ENCODE measurements at regions not wholly inside any gene's neighbourhood (a gene's known extent, or its start where the extent isn't known, plus 50 kb on each side); places are given as distances from the start of the nearest gene placed in this dataset.

GRCh38 chr18:64720781-64721464 lies 572.0 kb upstream of the LINC00305 start:
- Histone ChIP-seq H2AFZ (ENCODE audit: low read depth, low read length) (no peak overlapping the region), H3K9ac (ENCODE audit: low read length) (no peak overlapping the region), H3K4me1 (ENCODE audit: low read length) (no peaks in the 10 kb centered on the region), H3K79me2 (ENCODE audit: low read length) (no peaks in the 10 kb centered on the region), H3K4me2 (ENCODE audit: low read length) (no peak overlapping the region), H3K27me3 (ENCODE audit: low read depth, low read length) (no peaks in the 10 kb centered on the region), H3K36me3 (replicated peaks; ENCODE audit: low read depth, low read length) (no peaks in the 10 kb centered on the region), H4K20me1 (ENCODE audit: insufficient read depth, low read length) (no peaks in the 10 kb centered on the region), H3K27ac (ENCODE audit: low read length) (no peak overlapping the region), H3K9me3 (ENCODE audit: insufficient read depth, low read length) (no peaks in the 10 kb centered on the region), H3K4me3 (ENCODE audit: low read length) (no peak overlapping the region)
- TF ChIP-seq CTCF (IDR thresholded peaks at IDR 0.05; ENCODE audit: low read depth, low read length) (no peak), EZH2phosphoT487 (IDR thresholded peaks at IDR 0.05; ENCODE audit: low read depth) (no peak)

- no peaks in the 10 kb centered on the region for H3K27me3 ChIP-seq (ENCODE audit: low read depth, low read length)
Observed at GRCh38 chr18:64718808-64719207, 569.9 kb upstream of the LINC00305 start.

GRCh38 chr18:64717026-64717425 lies 568.1 kb upstream of the LINC00305 start:
- no peak overlapping the region for H3K27ac ChIP-seq (ENCODE audit: low read length)
- no peak for TF ChIP-seq EZH2phosphoT487 (IDR thresholded peaks at IDR 0.05; ENCODE audit: low read depth)
- no peak for TF ChIP-seq CTCF (IDR thresholded peaks at IDR 0.05; ENCODE audit: low read depth, low read length)
- no peak overlapping the region for H2AFZ ChIP-seq (ENCODE audit: low read depth, low read length)
- H3K4me2 ChIP-seq (ENCODE audit: low read length) = no peak overlapping the region
- H3K36me3 ChIP-seq (replicated peaks; ENCODE audit: low read depth, low read length) = peaks cover 4% of the 10 kb centered on the region
- no peaks in the 10 kb centered on the region for H3K27me3 ChIP-seq (ENCODE audit: low read depth, low read length)
- H3K9ac ChIP-seq (ENCODE audit: low read length) = no peak overlapping the region
- peaks cover 17% of the 10 kb centered on the region for H3K4me1 ChIP-seq (ENCODE audit: low read length)
- H3K9me3 ChIP-seq (ENCODE audit: insufficient read depth, low read length) = 0 out of 2 replicates have a peak, but pooled peaks cover 8% of the 10 kb centered on the region
- no peak overlapping the region for H3K4me3 ChIP-seq (ENCODE audit: low read length)
- no peaks in the 10 kb centered on the region for H4K20me1 ChIP-seq (ENCODE audit: insufficient read depth, low read length)
- no peaks in the 10 kb centered on the region for H3K79me2 ChIP-seq (ENCODE audit: low read length)

More at GRCh38 chr18:64718808-64719207, 569.9 kb upstream of the LINC00305 start:
- Histone ChIP-seq H3K9me3 (ENCODE audit: insufficient read depth, low read length) (0 out of 2 replicates have a peak, but pooled peaks cover 4% of the 10 kb centered on the region), H3K4me3 (ENCODE audit: low read length) (no peak overlapping the region), H4K20me1 (ENCODE audit: insufficient read depth, low read length) (no peaks in the 10 kb centered on the region), H3K4me1 (ENCODE audit: low read length) (peaks cover 8% of the 10 kb centered on the region), H3K9ac (ENCODE audit: low read length) (no peak overlapping the region), H3K79me2 (ENCODE audit: low read length) (no peaks in the 10 kb centered on the region), H3K27ac (ENCODE audit: low read length) (no peak overlapping the region), H3K36me3 (replicated peaks; ENCODE audit: low read depth, low read length) (peaks cover 1% of the 10 kb centered on the region), H3K4me2 (ENCODE audit: low read length) (no peak overlapping the region), H2AFZ (ENCODE audit: low read depth, low read length) (no peak overlapping the region)
- TF ChIP-seq EZH2phosphoT487 (IDR thresholded peaks at IDR 0.05; ENCODE audit: low read depth) (no peak), CTCF (IDR thresholded peaks at IDR 0.05; ENCODE audit: low read depth, low read length) (no peak)

- Histone ChIP-seq H3K9ac (ENCODE audit: low read length) (no peak overlapping the region), H3K4me1 (ENCODE audit: low read length) (peaks cover 17% of the 10 kb centered on the region), H4K20me1 (ENCODE audit: insufficient read depth, low read length) (no peaks in the 10 kb centered on the region), H3K27ac (ENCODE audit: low read length) (peak overlapping the region; percentile 1; the same call in 1 of the 2 replicates), H3K36me3 (replicated peaks; ENCODE audit: low read depth, low read length) (peaks cover 4% of the 10 kb centered on the region), H3K9me3 (ENCODE audit: insufficient read depth, low read length) (0 out of 2 replicates have a peak, but pooled peaks cover 8% of the 10 kb centered on the region), H3K27me3 (ENCODE audit: low read depth, low read length) (no peaks in the 10 kb centered on the region), H3K4me2 (ENCODE audit: low read length) (peak overlapping the region; percentile 8; the same call in 1 of the 2 replicates), H3K79me2 (ENCODE audit: low read length) (no peaks in the 10 kb centered on the region), H3K4me3 (ENCODE audit: low read length) (no peak overlapping the region), H2AFZ (ENCODE audit: low read depth, low read length) (no peak overlapping the region)
- TF ChIP-seq CTCF (IDR thresholded peaks at IDR 0.05; ENCODE audit: low read depth, low read length) = no peak
- no peak for TF ChIP-seq EZH2phosphoT487 (IDR thresholded peaks at IDR 0.05; ENCODE audit: low read depth)
Observed at GRCh38 chr18:64714086-64714485, 565.2 kb upstream of the LINC00305 start.

All from OCI-LY3 (cell line).